ENCODE measurements at regions not wholly inside any gene's neighbourhood (a gene's known extent, or its start where the extent isn't known, plus 50 kb on each side); places are given as distances from the start of the nearest gene placed in this dataset.

DNA sequence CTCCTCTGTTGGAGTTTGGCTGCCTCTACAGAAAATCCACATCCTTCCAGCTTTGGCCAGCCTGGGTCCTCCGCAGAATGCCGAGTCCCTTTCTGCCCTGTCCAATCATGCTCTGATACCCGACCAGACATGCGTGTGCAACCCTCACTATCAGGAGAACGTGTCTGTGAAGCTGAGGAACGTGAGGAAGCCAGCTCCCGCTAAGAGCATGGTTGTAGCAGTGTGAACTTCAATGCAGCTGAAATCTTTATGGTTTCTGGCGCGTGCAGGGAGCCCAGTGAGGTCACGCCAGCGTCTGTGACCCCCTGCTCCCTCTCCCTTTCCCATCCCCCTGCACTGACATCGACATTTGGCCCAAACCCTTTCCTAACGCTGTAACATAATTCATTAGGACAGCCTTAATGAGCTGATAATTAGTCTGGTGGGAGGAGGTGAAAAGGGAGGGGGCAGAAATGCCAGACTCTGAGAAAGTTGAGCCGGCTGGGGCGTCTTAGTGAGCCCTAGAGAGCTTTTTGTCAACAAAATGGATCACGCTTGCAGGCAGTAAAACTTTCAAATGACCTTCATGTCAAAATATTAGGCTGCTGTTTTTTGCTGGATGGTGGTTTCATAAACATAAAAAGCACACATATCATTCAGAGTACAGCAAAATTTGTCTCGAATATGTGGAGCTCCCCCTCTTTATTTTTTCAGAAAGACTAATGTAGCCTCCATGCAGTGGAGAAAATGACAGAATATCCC, 423.3 kb downstream of the QKI start:
- H4K8ac ChIP-seq (replicated peaks; ENCODE audit: insufficient read length, low read depth, low read length): no peak overlapping the region
- no peak overlapping the region for H2BK20ac ChIP-seq (ENCODE audit: low read depth, low read length, poor library complexity, severe bottlenecking)
- H4K20me1 ChIP-seq (ENCODE audit: control insufficient read depth, insufficient read depth, insufficient read length): no peaks in the 10 kb centered on the region
- Mint-ChIP-seq H3K27ac (no peak overlapping the region), H3K4me1 (peaks cover 0 to 12% of the 10 kb centered on the region in 2 experiments; a peak in 3 of 4 replicates), H3K27me3 (ENCODE audit: low read depth) (no peaks in the 10 kb centered on the region), H3K9me3 (peaks cover 11 to 12% of the 10 kb centered on the region in 2 experiments), H3K36me3 (ENCODE audit: insufficient read depth in 1 of 3, low read depth in 3 of 3) (peaks cover 10 to 12% (median 12%) of the 10 kb centered on the region in 3 experiments), H3K4me3 (no peak overlapping the region)
- no peak overlapping the region for H3K14ac ChIP-seq (ENCODE audit: insufficient read depth, low read length)
- H3K79me1 ChIP-seq (ENCODE audit: insufficient read depth, low read depth, low read length, poor library complexity, severe bottlenecking): no peaks in the 10 kb centered on the region
- no peak overlapping the region for H3K4ac ChIP-seq (ENCODE audit: low read depth, low read length)
- no peak overlapping the region for H4K5ac ChIP-seq (ENCODE audit: insufficient read length, low read depth, low read length)
- WGBS (ENCODE audit: extremely low coverage, insufficient read length, low lambda C conversion rate): no CpG with 5 or more reads among the region's 17 CpGs
- H2AK5ac ChIP-seq (ENCODE audit: insufficient read length, low read length): no peak overlapping the region
- H3K23me2 ChIP-seq (ENCODE audit: insufficient read length, low read depth, low read length, poor library complexity, severe bottlenecking): no peaks in the 10 kb centered on the region
- H2BK5ac ChIP-seq (ENCODE audit: insufficient read length, low read length): no peak overlapping the region
- H2AFZ ChIP-seq (ENCODE audit: low read length): no peak overlapping the region
- H3K9me3 ChIP-seq (ENCODE audit: control insufficient read depth, low read depth, low read length): no peaks in the 10 kb centered on the region
- DNase-seq: no peak
- no peak overlapping the region for H3K27ac ChIP-seq (ENCODE audit: insufficient read length, low read depth, low read length)
- H3K27me3 ChIP-seq (ENCODE audit: insufficient read depth, low read length): no peaks in the 10 kb centered on the region
- H3K56ac ChIP-seq (ENCODE audit: insufficient read length, low read depth, low read length): no peak overlapping the region
- H2BK12ac ChIP-seq (ENCODE audit: insufficient read length, low read depth, low read length): no peak overlapping the region
- H3T11ph ChIP-seq (ENCODE audit: low read length): no peak overlapping the region
- no peak overlapping the region for H2BK120ac ChIP-seq (ENCODE audit: low read depth, low read length, poor library complexity, severe bottlenecking)
- TF ChIP-seq, protein P1, sequence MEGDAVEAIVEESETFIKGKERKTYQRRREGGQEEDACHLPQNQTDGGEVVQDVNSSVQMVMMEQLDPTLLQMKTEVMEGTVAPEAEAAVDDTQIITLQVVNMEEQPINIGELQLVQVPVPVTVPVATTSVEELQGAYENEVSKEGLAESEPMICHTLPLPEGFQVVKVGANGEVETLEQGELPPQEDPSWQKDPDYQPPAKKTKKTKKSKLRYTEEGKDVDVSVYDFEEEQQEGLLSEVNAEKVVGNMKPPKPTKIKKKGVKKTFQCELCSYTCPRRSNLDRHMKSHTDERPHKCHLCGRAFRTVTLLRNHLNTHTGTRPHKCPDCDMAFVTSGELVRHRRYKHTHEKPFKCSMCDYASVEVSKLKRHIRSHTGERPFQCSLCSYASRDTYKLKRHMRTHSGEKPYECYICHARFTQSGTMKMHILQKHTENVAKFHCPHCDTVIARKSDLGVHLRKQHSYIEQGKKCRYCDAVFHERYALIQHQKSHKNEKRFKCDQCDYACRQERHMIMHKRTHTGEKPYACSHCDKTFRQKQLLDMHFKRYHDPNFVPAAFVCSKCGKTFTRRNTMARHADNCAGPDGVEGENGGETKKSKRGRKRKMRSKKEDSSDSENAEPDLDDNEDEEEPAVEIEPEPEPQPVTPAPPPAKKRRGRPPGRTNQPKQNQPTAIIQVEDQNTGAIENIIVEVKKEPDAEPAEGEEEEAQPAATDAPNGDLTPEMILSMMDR (conservative IDR thresholded peaks at IDR 0.05): no peak
- H2BK15ac ChIP-seq (ENCODE audit: low read depth, low read length): no peak overlapping the region
- H3K23ac ChIP-seq (ENCODE audit: insufficient read length, low read depth, low read length): no peak overlapping the region
- no peaks in the 10 kb centered on the region for H3K4me1 ChIP-seq (ENCODE audit: insufficient read depth, low read length)
- no peak overlapping the region for H3K18ac ChIP-seq (ENCODE audit: insufficient read length, low read depth, low read length)
- H3K79me2 ChIP-seq (ENCODE audit: insufficient read depth, low read length): no peaks in the 10 kb centered on the region
- H3K4me2 ChIP-seq (ENCODE audit: insufficient read depth, insufficient read length, low read length): no peak overlapping the region
- no peak overlapping the region for H3K9ac ChIP-seq (ENCODE audit: extremely low read depth, insufficient read length, low read length)
- H4K91ac ChIP-seq (ENCODE audit: insufficient read length, low read depth, low read length): no peak overlapping the region

Measured in H9 (cell line).